GM18498 (cell line): ENCODE measurements at regions not wholly inside any gene's neighbourhood (a gene's known extent, or its start where the extent isn't known, plus 50 kb on each side); places are given as distances from the start of the nearest gene placed in this dataset.
"Not testable (repeated sequence)": the region's sequence is repeated elsewhere in the genome, so short reads cannot be mapped to it uniquely, and the experiment has no call there.

Experiments
- ATAC-seq: cut with Tn5 transposase; IDR thresholded peaks from one replicate; pipeline ENCODE4 v1.9.1; 2021; ENCODE audit warnings: mild to moderate bottlenecking, moderate library complexity; ENCODE audit not compliant: unreplicated experiment

DNA sequence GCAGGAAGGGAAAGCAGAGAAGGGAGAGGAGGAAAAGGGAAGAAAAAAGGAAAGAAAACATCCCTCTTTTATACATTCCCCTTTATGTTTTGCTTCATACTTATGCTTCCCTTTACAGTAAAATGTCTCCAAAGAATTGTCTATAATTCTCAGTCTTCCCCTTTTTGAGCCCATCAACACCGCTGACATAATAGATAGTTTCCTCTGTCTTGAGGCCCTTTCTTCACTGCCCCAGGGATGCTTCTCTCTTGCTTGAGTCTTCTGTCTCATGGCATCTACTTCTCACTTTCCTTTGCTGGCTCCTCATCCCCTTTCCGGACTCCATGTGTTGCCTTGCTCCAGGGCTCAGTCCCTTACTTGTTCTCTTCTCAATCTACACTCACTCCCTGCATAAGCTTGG lies 99.7 kb upstream of the DAZL start:
- no peak for ATAC-seq

DNA sequence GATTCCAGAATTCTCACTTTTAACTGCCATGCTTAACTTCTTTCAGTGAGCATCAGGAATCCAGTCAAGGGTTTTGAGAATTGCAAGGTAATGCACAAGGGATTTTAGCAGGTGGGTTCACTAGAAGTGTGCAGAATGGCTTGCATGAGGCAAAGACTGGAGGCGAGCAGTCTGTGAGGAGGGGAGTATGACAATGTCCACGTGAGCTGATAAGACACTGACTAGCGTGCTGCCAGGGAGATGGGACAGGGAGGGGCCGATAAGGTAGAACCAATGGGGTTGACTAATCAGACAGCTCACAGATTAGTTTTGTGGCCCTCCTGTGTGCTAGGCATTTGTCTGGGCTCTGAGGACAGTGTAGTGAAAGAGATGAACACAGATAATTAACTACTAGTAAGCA lies 102.0 kb upstream of the DAZL start:
- ATAC-seq = no peak

DNA sequence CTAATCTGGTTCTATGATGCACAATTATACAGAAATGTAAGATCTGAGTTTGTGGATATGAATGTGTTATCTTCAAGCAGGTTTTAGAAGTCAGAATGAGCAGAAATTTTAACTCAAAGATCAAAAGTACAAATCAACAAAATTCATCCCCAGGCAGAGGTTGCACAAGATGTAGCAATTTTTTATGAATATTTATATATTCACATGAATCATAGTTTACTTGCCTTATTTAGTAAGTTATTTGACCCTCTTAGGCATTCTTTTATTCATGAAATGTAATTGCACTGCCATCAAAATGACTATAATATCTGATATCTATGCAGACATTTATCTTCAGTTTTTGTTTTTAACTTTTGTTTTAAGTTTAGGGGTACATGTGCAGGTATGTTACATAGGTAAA lies 103.1 kb upstream of the DAZL start:
- ATAC-seq = no peak

DNA sequence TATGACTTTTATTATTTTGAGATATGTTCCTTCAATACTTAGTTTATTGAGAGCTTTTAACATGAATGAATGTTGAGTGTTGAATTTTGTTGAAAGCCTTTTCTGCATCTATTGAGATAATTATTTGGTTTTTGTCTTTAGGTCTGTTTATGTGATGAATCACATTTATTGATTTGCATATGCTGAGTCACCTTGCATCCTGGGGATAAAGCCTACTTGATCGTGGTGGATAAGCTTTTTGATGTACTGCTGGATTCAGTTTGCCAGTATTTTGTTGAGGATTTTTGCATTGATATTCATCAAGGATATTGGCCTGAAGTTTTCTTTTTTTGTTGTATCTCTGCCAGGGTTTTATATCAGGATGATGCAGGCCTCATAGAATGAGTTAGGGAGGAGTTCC lies 106.5 kb upstream of the DAZL start:
- ATAC-seq = not testable (repeated sequence)

DNA sequence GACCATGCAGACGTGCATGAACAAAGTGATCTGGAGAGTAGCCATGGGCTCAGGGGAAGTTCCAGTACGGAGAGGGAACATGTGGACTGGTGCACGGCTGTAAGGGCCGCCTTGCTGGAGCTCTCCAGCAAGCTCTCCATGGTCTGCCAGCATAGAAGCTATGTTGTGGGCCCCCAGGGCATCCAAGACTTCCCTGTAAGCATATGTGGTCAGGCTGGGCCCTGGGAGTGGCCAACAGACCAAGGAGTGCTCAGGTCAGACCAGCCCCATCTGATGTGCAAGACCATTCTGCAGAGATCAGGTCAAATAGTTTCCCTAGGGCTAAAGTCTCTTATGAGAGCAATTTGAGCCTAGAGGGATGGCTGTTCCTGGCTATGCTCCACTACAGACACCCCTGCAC lies 110.1 kb upstream of the DAZL start:
- no peak for ATAC-seq

DNA sequence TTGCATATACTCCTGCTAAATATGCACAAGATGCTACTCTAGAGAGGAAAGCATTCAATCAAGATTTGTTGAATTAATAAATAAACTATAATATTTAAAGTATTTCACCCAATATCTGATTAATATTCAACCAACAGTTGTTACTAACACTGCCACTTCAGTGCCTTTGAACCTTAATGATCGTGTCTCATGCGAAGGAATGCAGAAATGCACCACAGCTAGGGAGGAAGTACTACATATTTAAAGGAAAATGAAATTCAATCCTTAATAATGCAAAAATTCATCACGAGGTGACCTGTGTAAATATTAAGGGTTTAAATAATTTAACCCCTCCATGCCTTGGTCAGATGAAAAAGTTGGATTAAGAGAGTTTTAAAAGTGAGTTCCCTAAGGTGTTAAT lies 114.2 kb upstream of the DAZL start:
- no peak for ATAC-seq

DNA sequence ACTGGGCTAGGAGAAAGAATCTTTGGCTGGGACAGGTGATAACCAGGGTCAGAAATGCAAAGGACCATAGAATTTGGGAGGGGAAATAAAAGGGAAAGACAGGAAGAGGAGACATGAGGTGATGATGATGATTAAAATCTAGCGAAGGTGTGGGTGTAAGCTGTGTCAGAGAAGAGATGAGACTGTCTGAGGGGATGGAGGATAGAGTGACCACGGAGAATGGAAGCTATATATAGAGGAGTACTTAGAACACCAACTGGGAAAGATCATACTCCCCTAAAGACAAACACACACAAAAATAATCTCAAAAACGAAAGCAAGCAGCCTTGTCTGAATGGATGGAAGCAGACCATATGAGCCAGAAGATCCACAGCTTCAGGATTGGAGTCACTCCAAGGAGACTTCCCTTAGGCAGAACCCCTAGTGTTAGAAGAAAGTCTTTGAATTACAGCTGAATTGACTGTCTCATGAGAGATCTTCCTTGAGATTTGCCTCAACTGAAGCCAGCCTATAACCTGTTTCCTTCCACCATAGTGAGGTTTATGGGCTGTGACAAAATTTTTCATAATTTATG lies 115.2 kb upstream of the DAZL start:
- ATAC-seq = no peak

DNA sequence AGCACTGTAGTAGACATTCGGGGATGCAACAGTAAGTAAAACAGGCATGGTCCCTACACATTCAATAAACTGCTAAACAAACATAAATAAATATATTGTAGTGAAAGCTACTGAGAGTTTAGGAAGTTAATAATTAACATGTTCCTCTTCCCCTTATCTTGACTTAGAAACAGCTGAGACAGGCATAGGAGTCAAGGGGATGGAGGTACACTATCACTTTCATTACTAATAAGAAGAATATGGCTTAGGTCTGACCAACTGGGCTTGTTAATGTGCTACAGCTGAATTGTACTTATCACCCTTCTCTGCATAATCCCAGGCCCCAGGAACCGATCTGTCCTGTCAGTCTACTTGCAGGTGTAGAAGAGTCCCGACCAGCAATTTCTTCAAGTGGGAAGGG lies 116.3 kb upstream of the DAZL start:
- no peak for ATAC-seq

DNA sequence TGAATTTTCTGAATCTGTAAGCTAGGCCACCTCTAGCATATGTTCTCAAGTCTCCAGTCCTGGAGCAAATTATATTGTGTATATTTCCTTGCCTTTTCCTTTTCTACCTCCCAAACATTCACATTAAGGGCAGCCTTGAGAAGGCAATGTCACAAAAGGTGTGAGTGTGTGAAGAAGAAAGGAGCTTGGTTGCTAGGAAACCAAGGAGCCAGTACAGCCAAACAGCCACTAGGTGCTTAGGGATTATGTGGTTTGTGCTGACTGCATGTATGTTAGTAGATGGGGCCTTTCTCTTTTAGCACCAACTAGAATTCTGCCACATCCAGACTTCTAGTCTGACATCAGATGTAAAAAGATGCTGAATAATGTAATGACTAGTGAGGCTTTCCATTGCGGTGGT lies 118.8 kb upstream of the DAZL start:
- no peak for ATAC-seq

DNA sequence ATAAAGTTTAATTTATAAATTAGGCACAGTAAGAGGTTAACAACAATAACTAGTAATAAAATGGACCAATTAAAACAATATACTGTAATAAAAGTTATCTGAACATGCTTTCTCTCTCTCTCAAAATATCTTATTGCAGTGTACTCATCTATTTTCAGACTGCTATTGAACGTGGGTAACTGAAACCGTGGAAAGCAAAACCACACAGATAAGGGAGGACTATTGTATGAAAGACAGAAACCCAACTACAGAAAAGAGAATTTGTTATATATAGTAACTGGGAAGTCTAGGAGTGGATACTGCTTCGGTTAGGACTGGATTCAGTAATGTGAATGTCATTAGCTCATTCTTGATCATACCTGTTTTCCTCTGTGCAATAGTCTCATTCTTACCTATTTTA lies 119.3 kb upstream of the DAZL start:
- ATAC-seq = no peak

DNA sequence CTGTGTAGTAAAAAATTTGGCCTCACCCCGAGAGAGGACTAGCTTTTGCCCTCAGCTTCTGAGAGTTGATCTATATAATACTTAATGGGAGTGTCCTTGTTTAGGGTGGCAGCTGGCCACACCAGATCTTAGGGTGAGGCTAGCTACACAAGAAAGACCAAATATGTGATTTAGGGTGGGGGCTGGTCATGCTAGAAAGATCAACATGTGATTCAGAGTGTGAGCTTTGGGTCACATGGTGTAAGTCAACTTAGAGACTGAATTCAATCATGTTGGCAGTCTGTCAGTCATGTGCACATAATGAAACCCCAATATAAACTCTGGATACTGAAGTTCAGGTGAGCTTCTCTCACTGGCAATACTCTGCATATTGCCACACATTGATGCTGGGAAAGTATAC lies 120.7 kb upstream of the DAZL start:
- ATAC-seq = no peak

DNA sequence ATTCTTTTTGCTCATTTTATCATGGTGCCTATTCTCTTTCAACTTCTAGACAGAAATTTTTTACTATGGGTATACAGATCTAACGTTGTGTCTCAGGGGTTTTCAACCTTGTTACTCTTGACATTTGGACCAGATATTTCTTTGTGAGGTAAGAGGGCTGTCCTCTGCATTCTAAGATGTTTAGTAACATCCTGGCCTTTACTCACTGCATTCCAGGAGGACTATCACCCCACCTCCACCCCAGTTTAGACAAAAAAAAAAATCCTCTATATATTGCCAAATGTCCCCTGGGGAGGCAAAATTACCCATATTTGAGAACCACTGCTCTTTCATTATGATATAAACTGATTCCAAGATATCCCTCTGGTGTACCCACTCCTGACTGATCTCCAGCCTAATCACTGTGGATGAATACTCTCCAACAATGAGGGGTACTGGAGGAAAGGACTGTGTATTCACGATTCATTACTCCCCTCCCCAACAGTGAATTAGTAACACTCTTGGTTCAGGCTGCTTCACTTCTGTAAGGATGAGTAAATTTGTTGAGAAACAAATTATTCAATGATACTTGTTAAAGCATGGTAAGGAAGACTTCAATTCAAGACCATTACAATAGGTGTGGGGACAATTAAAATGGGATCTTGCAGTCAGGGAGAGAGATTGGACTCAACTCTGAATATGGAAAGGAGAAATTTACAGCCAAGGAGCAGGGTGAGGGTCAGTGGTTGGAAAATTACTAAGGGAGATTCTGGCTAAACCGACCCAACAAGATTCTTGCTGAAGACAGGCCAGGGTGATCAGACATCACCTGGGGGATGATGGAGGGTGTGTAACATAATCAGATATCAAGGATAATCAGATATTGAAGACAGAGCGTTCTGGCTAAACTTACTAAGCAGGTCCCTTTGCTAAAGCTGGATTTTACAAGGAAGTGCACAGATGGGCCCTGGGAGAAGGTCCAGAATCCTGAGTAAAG lies 123.8 kb upstream of the DAZL start:
- no peak for ATAC-seq

DNA sequence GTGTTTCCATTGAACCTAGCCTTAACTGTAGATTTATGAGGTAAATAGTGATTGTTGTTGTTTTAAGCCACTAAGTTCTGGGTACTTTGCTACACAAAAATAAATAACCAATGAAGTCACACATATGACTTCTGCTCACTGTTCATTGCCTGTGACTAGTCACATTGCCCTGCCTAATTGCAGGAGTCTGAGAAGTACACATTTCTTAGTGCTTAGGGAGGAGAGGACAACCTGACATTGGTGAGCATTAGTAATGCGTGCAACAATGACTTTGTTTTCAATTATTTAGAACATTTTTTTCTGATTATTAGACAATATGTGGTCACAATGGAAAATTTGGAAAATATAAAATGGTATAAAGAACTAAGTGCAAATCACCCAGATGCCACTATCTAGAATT lies 133.2 kb upstream of the DAZL start:
- ATAC-seq = no peak

DNA sequence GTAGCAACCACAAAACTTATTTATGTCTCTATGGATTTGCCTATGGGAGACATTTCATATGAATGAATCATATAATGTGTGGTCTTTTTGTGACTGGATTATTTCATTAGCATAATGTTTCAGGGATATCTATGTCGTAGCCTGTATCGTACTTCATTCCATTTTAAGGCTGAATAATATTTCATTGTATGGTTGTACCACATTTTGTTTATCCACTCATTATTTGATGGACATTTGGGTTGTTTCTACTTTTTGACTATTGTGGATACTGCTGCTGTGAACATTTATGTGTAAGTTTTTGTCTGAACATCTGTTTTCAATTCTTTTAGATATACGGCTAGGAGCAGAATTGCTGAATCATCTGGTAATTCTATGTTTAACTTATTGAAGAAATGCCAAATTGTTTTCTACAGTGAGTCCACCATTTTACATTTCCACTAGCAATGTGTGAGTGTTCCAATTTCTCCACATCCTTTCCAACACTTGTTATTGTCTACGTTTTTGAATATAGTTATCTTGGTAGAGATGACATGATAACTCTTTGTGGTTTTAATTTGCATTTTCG lies 134.4 kb upstream of the DAZL start:
- ATAC-seq = no peak

DNA sequence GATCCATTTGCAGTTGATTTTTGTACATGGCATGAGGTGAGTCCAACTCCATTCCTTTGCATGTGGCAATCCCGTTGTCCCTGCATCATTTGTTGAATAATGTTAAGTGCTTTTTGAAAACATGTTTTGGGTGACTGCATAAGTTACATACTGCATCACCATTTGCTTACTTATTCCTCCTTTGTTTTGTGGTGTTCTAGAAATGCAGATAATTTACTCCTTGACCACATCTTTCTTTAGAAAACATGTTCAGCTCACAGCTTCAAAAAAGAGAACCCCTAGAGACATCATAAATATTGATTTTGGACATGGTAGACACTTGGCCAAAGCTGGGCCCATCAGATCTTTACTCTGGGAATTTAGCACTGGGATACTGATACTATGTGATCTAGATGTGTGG lies 135.3 kb upstream of the DAZL start:
- ATAC-seq = no peak

DNA sequence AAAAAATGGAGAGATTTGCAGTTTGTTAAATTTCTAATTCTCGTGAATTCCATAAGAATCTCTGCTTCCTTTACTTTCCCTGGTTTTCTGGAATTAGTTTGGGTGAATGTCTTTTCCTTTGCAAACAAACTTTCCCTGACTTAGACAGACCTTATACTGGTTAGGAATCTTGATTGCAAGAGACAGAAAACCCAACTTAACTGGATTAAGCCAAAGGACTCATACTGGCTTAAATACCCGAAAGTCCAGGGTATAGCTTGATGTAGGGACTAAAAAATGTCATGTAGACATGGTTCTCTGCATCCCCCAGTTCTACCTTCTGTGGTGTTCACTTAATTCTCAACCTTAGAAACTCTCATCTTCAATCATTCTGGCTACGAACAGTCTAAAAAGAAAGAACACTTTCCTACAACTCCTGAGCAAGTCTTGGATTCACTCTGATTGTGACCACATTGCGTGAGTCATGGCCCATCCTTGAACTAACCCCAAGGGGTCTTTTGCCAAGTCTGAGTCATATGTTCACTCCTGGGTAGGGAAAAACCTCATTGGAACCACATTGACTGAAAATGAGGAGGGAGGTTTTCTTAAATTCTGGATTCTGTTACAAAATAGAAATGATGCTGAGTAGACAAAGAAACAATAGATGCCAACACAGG lies 136.0 kb upstream of the DAZL start:
- peak; percentile 39 for ATAC-seq

DNA sequence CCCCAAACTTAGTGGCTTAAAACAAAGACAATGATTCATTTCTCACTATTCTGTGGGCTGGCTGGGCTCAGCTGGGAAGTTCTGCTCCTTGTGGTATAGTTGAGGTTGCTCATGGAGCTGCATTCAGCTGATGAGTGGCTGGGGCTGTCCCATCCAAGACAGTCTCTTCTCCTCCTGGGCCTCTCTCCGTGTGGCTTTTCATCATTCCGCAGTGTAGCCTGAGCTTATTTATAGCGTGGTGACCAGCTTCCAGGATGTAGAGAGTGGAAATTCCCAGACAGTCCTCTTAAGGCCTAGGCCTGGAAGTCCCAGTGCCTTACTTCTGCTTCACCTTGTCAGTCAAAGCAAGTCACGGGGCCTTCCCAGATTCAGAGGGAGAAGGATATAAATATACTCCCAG lies 136.7 kb upstream of the DAZL start:
- ATAC-seq = peak; percentile 72

DNA sequence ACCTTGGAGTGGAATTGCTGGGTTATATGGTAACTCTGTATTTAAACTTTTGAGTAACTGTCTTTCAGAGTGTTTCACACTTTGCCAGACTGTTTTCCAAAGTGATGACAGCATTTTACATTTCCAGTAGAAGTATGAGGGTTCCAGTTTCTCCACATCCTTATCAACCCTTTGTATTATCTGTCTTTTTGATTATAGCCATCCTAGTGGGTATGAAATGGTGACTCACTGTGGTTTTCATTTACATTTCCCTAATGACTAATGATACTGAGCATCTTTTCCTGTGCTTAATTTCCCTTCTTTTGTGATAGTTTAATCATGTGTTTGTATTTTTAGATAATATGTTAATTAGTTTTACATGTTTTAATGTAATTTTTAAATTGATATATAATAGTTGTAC lies 138.1 kb upstream of the DAZL start:
- ATAC-seq = no peak

DNA sequence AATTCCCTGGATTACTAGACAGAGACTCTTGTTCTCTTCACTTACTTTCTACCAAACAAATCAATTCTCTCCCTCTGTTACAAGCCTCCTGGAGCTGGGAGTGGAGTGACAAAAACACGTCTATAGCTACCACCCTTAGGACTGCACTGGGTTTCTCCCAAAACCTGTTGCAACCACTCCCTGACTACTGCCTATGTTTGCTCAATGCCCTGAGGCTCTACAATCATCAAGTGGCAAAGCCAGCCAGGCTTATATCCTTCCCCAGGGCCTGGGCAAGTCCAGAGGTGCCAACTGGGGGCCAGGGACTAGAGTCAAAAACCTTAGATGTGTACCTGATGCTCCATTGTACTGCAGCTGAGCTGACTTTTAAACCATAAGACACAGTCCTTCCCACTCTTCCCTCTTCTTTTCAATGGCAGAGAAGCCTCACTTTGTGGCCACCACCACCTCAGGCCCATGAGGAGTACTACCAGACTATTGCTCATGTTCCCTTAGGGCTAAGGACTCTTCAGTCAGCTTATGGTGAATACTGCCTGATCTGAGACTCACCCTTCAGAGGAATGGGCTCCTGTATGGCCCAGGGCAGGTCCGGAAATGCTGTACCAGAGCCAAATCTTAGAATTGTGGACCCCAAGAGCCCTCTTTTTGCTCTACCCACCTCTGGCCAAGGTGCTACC lies 125.4 kb upstream of the PLCL2 start:
- no peak for ATAC-seq

DNA sequence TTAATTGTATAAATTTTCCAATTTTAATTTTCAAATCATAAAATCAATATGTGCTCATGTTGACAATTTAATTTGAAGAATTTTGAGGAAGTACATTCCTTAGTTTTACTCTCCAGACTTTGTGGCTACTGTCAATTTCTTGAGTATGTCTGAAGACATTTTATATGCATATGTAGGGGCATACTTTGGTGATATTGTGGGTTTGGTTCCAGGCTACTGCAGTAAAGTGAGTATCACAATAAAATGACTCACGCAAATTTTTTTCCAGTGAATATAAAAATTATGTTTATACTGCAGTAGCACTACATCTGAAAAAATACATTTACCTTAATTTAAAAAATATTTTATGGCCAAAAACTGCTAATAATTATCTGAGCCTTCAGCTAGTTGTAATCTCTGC lies 123.2 kb upstream of the PLCL2 start:
- no peak for ATAC-seq

DNA sequence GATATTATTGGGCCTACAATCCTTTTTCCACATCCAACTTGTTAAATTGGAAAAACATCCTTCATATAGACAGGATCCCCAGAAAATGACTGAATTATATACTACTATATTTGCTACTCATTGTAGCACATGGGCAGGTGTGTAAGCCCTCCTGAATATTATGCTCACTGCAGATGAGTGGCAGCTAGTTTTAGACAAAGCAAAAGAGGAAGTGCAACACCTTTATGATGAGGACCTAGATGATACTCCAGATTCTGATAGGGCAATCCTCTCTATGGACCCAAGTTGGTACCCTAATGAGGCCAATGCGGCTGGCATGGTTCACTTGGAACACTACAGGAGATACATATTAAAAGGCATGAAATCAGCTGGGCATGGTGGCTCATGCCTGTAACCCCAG lies 119.1 kb upstream of the PLCL2 start:
- ATAC-seq = no peak
